ENCODE measurements at regions not wholly inside any gene's neighbourhood (a gene's known extent, or its start where the extent isn't known, plus 50 kb on each side); places are given as distances from the start of the nearest gene placed in this dataset.
A peak's percentile ranks its signal among the peaks of the same experiment; 100 is the strongest.
"Not testable (repeated sequence)": the region's sequence is repeated elsewhere in the genome, so short reads cannot be mapped to it uniquely, and the experiment has no call there.

DNA sequence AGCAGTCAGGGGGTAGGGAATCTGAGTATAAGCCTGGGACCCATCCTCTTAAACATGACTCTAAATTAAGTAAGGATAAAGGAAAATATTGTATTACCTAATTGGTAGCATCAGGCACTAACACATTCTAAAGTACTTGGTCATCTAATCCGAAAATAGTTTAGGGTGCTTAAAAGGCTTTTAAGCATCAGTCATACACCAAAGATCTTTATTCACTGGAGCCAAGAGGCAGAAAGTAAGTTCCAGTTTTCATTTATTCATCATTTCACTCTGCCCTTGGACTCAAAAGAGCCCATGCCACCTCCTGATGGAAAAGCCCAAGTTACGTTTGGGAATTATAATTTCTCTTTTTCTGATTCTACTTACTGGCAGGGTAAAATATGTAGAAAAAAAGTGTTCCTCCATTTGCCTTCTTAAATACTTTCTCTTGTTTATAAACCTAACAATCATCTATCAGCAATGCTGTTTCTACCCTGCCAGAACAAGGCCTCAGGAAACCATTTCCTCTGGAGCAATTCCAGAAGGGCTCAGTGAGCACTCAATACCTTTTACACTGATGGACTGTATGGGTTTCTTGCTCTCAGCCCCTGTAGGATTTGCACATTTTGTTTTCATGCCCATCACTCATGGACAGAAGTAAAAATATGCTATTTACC, 120.1 kb upstream of the SLC5A12 start:
- peak in 1 of 2 experiments; percentile 28 for DNase-seq

DNA sequence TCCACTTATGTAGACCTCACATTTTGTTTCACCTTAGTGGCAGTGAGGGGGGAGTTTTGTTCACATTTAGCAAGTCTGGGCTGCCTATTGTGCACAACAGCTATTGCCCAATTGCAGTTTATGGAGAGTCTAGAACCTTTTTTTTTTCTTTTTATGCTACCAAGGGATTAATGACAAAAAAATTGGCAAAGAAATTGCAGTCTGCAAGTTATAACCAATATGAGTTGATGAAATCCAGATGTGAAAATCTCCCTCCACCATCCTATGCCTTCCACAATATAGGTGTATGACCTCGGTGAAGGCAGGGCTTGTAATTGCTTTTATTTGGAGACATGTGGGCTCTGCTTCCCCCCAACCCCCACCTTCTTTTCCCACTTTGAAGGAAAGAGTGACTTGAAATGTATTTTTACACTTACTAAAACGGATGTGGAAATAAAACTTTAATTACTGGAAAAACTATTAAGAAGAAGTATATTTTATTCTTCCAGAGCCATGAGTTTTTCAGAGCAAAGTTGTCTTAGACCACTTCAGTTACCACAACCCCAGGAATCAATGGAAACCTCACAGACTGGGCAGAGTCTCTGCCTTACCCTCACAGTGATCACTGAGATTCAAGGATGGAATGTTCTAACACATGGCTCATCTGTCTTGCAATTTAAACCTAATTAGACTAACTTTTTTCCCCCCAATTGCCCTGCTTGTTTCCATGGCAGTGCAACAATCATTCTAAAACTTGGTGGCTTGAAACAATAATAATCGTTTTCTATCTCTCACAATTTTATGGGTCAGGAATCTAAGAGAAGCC, 120.8 kb upstream of the SLC5A12 start:
- no peak for DNase-seq

DNA sequence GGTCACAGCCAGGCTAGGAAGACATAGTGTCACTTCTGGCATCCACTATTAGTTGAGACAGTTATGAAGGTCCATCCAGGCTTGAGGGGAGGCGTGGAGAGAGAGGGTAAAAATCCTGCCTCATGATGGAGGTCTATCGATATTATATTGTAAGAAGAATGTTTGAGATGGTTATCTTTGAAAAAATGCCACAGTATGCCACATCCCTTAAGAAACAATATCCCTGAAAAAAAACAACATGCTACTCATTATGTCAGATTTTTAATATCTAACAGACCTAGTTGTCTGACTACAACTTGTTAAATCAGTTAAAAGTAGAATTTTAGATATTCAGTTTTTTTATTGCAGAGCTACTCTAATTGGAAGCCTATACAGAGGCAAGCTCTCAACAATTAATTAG, 121.7 kb upstream of the SLC5A12 start:
- no peak for DNase-seq

DNA sequence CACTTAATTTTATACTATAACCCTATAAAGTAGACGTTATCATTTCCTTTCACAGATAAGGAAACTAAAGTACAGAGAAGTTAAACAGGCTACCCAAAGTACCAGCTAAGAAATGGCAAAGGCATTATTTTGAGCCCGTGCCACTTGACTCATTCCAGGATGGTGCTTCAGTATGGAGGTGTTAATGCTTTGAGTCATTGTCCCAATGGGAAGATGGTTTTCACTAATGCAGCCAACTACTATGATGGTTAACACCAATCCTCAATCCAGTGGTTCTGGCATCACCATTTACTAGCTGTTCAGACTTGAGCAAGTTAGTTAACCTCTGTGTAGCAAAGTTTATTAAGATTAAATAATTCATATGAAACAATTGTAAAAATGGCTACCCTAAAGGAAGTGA, 123.1 kb upstream of the SLC5A12 start:
- DNase-seq, result no peak

DNA sequence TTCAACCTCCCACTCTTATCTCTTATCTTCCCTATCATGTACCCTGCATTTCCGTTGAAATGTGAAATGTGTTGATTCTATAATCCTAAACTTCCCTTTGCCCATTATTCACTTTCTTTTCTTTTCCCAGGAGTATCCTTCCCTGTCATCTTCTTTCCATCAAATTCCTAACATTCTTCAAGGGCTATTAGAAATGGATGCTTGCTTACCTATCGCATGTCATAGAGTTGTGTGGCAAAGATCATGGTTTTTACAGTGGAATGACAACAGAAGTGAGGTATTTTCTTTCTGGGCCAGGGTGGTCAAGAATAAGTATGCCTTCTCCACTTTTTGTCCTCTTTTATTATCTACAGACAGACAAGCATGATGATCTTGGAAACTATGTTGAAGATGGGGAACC, 124.4 kb upstream of the SLC5A12 start:
- no peak for DNase-seq

DNA sequence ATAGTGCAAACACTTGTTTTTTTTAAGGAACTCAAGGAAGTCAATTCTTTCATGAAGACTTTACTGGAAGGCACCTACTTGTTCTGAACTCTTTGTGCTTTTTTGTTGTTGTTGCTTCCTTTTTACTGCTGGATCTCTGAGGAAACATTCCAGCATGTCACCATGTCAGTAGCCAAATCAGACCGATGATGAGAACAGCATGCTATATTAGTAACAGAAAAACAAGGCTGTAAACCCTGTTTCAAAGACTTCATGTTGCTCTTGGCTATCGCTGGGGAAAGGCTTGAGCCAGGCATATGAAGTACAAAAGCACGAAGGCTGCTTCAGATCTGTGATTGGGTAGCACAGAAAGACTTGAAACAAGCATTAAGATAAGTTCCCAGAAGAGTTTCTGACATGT, 125.6 kb upstream of the SLC5A12 start:
- DNase-seq, result no peak

DNA sequence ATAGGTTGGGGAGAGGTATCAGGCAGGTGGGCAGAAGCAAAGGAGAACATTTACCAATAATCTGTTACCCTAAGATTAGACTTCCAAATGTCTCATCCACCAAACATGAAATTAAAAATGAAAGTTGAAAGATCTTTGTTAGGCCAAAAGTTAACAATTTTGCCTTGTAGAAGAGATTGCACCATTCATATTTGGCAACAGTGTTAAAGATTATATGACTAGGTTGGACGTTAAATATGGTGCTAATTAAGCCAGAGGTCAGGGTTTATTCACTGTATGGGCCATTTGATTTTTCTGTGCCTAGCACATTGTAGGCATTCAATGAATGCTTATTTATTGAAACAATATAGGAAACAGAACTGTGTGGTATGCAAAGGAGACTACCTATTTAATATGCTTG, 126.1 kb upstream of the SLC5A12 start:
- no peak for DNase-seq

DNA sequence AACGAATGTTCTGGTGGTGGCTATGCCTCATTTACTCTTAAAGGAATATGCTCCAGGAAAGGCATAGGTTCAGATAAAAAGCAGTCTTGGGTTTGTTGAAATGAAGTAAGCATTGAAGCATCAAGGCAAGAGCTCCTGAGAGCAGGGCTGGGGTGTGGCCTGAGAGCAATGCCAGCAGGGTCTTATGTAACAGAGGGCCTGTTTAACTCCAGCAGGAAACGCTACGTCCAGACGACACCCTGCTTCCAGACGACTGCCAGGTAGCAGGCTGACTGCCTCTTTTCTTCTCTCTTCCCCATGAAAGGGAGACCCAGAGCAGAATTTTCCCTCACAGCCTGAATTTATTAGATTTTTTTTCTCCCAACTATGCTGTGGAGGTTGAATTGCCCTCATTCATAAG, 127.2 kb upstream of the SLC5A12 start:
- DNase-seq, result no peak

DNA sequence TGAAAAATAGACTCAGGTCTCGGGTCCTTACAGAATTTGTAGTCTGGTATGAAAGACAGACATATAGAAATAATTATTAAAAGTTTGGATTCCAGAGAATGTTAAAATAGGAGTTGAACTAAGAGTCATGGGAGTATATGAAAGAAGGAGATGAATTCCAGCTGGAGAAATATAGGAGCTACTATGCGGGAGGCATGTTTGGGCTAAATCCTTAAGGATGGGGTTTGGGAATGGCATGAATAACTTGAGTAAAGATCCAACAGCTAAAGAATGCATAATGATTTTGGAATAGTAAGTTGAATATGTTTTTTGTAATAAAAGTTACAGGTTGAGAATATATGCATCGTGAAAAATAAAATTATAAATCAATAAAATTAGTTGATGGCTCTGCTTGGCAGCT, 129.4 kb upstream of the SLC5A12 start:
- DNase-seq, result peak in 1 of 2 experiments; percentile 5

DNA sequence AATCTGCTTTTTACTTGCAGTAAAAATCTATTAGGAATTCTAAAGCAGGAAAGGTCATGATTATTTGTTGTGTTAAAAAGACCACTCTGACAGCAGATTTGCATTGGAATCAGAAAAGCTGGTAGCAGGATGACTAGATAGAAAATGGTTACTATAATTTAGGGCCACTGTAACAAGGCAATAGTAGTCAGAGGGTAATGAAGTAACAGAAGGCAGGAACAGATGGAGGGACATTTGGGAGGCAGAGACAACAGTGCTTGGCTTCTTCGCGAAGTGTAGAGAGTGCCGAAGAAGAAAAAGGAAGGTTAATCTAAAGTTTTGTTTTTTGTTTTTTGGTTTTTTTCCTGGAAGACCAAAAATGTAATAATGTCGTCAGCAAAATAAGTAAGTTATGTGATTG, 129.8 kb upstream of the SLC5A12 start:
- peak; percentile 43 to 86 for DNase-seq

DNA sequence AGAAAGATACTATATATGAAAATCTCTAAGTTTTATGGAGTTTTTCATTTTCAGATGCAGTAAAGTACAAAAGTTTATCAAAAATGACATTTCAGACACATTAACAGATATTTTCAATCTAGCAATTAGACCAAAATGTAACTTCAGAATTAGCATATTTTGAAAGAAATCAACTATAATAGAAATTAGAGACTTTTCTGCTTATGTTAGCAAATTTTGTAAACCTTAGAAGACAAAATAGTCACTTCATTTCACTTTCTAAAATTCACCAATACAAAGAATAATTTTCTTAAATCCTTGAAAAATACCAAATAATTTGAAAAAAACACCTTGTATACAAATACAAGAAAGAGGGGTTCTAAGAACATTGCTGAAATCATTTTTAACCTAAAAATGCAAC, 135.8 kb upstream of the FIBIN start:
- no peak for DNase-seq

DNA sequence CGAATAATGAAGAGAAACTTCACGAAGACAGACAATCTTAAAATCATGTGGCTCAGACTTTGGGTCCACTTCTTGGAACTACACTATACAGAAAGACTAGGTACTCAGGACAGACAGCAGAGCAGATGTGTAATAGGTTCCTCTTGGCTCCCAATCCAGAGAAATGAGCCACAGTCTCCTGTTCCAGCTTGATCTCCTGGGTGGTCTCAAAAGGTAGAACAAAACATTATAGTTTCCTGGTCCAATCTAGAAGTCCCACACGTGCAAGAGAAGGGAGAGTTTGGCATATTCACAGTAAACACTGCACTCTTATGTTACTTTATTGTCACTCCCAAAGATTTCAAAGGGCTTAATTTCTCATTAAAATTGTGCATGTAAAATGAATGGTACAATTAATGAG, 134.5 kb upstream of the FIBIN start:
- no peak for DNase-seq

DNA sequence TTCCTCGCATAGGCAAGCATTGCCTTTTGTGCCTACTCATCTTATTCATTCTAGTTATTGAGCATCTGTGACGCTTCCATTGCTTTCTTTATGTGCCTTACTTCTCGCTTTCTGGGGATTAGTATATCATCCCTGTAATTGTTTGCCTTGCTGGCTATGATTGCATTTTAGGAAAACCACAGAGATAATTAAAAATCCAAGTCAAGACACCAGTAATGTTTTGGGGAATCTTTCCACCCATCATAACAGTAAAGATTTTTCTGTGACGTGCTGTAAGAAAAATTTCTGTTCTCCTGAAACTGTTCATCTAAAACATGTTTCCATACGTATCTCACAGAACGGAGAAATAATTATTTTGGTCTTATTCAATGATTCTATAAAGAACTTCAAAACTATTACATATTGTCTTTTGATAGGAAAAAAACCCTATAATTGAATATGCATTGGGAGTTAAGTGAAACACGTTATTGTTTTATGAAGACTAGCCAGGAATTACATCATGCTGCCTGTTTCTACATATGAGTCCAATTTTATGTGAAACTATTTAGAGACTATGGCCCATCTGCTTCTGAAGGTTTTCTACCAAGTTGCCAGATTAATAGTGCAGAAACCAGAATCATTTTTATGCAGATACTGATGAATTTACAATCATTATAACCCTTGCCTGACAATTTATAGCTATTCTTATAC, 133.7 kb upstream of the FIBIN start:
- DNase-seq, result no peak

DNA sequence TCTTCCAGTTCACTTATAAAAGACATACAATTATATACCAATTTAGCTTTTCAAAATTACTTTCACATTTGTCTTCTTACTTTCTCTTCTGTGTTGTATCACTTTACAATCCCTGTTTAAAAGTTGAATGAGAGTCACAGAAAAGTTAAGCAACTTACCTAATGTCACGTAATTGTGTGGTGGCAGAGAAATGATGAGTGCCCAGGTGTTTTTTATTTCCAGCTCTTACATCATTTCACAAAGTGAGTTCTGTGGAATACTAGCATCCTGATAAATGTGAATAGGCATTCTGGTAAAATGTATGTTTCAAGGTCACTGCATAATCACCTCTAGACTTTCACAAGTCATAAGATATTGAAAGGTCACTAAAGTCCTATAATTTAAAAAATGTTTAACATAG, 133.0 kb upstream of the FIBIN start:
- no peak for DNase-seq

DNA sequence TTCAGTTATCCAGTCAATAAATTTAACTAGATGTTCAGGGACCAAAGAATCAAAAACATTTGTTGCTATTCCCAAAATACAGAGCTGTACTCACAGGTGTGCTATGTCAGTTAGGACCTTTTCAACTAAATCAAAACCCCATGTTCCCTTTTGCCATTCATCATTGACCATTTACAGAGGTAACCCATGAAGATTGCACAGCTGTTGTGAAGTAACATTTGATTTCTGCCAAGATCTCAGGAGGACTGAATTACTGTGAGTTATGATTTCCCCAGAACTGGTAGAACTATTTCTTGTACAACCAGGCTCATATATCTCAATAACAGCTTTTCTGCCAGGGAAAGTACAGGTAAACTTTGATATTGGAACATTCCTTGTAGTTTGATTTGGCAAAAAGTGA, 131.1 kb upstream of the FIBIN start:
- DNase-seq, result no peak

DNA sequence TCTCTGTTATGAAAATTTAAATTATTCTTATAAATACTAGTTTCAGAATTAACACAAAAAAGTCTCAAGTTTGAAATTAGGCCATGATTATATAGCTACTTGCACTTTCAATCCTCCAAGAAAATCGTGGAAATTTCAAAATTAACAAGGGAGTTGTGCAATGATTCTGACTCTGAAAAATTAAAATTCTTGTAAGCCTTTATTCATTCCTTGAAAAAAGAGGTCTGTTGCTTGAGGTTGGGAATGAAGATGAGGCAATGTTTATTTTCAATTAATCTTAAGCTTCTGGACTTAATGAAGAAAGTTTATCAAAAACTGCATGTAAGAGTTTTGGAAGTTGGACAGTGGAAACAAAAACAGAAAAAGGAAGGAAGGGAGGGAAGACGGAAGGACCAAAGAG, 128.2 kb upstream of the FIBIN start:
- no peak for DNase-seq

DNA sequence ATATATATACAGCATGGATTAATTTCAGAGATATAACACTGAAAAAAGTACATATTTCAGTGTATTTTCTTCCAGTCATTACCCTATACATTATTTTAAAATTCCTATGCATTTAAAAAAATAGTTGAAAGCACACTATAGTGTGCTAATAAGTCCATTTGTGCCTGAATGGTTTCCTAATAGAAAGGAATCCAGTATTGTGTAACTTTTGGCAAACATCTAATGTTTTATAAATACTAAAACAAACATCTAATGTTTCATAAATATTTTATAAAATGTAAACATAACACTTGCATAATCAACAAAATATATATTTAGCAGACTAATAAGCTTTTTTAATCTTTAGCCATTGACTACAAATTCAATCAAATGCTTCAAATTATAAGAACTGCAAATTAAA, 126.6 kb upstream of the FIBIN start:
- DNase-seq, result no peak

DNA sequence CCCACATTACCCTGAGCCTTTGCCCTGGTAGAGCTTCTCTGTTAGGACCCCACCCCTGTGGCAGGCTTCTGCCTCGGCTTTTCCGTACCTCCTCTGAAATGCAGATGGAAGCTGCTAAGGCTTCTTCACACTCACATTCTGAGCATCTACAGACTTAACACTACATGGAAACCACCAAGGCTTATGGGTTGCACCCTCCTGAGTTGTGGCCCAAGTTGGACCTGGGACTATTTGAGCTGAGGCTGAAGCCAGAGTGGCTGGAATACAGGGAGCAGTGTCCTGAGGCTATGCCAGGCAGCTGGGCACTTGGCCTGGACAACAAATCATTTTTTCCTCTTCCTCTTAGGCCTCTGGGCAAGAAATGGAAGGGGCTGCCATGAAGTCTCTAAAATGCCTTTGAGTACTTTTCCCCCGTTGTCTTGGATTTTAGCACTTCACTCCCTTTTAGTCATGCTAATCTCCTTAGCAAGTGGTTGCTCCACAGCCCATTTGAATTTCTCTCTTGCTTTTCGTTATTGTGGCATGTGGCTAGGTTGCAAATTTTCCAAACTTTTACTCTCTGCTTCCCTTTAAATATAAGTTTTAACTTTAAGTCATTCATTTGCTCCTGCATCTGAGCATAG, 114.8 kb upstream of the FIBIN start:
- no peak for DNase-seq

DNA sequence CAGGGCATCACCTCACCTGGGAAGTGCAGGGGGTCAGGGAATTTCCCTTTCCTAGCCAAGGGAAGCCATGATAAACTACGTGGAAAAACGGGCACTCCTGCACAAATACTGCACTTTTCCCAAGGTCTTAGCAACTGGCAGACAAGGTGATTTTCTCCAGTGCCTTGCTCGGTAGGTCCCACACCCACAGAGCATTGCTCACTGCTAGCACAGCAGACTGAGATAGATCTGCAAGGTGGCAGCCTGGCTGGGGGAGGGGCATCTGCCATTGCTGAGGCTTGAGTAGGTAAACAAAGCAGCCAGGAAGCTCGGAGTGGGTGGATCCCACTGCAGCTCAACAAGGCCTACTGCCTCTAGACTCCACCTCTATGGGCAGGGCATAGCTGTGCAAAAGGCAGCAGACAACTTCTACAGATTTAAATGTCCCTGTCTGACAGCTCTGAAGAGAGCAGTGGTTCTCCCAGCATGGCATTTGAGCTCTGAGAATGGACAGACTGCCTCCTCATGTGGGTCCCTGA, 111.5 kb upstream of the FIBIN start:
- DNase-seq, result not testable (repeated sequence)

DNA sequence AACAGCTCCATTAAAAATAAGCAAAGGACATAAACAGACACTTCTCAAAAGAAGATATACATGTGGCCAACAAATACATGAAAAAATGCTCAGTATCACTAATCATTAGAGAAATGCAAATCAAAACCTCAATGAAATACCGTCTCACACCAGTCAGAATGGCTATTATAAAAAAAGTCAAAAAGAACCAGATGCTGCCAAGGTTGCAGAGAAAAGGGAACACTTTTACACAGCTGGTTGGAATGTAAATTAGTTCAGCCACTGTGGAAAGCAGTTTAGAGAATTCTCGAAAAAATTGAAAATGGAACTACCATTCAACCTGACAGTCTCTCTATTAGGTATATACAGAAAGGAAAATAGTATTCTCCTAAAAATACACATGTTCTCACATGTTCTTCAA, 102.4 kb upstream of the FIBIN start:
- DNase-seq, result no peak

DNA sequence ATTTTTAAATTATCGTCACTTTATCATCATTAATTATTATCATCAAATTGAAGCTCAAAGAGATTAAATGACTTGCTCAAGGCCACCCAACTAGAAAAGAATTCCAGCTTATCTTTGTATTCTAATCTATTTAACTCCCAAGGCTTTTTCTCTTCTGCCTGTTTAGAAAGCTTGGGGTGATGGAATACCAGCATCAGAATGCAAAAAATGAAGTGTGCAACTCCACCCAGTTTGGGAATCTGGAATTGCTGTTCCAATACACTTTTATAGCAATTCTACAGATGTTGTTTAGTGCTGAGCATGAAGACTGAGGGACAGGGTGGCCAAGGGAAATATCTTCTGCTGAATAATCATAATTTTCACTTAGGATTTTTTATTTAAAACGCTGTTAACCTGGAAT, 97.2 kb upstream of the FIBIN start:
- no peak for DNase-seq

DNA sequence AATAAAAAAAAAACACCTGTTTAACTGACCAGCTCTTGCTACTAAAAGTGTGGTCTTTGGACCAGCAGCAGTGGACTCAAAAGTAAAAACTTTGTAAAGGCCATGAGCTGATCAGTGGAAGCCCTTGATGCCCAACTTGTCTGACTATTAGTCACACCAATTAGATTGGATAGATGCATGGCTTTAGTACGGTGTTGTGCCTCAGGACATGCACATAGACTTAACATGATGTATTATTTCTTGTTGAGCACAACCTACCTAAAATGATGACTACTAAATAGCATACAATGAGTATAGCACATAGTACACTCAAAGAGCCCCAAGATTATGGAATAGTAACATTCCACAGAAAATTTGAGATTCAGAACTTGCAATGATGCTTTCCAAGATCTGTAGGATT, 95.1 kb upstream of the FIBIN start:
- DNase-seq, result no peak

DNA sequence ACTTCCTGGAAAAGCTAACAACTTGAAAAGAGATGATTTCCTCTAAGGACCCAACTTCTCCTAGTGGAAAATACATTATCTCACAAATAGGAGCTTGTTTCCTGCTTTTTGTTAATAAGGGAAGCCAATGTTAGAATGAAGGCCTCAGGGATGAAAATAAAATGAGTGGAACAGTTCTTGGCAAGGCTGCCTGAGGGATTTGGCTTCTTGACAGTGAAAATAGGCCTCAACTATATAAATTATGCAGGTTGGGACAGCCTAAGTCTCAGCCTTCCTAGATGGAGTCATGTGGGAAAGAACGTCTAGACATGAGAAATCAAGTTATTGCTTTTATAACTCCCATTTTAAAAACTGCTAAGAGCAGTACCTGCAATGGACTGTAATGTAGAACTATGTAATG, 92.8 kb upstream of the FIBIN start:
- no peak for DNase-seq

DNA sequence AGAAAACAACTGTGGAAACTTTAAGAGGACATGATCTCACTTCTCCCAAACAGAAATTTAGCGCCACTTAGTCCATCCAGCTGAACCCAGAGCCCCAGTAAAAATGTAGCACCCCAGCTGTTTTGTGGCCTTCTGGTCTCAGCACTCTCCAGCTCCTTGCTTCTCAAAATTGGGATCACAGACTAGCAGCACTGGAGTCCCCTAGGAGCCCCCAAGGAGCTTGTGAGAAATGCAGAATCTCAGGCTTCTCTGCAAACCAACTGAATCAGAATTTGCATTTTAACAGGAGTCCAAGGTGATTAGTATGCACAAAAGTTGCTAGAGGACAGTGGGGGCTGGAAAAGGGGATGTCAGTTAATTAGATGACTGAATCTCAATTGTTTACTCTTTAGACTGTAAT, 89.8 kb upstream of the FIBIN start:
- no peak for DNase-seq

Measured in NCI-H524 (cell line).